ENCODE measurements at regions not wholly inside any gene's neighbourhood (a gene's known extent, or its start where the extent isn't known, plus 50 kb on each side); places are given as distances from the start of the nearest gene placed in this dataset.

DNA sequence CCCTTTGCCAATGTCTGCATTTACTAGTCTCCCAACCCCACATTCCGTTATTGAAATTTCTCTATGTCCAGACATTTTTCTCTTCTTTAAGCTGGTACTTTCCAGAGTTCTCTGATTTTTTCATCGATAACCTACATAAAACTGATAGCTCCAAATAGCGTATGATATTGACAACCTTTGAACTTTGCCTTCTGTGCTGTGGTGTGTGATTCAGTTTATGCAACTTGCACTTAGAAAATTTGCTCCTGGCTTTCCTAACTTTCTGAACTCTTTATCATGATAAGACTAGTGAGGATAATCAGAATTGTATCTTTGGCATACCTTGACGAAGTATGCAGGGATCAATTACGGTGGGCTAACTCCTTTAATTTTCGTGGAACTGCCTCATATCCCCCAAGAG is 1261.3 kb downstream of the SI start:
- Mint-ChIP-seq H3K4me1 (peaks cover 10% of the 10 kb centered on the region), H3K9me3 (peaks cover 12% of the 10 kb centered on the region), H3K27me3 (ENCODE audit: low read depth) (no peaks in the 10 kb centered on the region), H3K4me3 (no peak overlapping the region), H3K27ac (ENCODE audit: unreplicated experiment) (no peak overlapping the region), H3K36me3 (ENCODE audit: low read depth) (peaks cover 3% of the 10 kb centered on the region)
- TF ChIP-seq, protein P1, sequence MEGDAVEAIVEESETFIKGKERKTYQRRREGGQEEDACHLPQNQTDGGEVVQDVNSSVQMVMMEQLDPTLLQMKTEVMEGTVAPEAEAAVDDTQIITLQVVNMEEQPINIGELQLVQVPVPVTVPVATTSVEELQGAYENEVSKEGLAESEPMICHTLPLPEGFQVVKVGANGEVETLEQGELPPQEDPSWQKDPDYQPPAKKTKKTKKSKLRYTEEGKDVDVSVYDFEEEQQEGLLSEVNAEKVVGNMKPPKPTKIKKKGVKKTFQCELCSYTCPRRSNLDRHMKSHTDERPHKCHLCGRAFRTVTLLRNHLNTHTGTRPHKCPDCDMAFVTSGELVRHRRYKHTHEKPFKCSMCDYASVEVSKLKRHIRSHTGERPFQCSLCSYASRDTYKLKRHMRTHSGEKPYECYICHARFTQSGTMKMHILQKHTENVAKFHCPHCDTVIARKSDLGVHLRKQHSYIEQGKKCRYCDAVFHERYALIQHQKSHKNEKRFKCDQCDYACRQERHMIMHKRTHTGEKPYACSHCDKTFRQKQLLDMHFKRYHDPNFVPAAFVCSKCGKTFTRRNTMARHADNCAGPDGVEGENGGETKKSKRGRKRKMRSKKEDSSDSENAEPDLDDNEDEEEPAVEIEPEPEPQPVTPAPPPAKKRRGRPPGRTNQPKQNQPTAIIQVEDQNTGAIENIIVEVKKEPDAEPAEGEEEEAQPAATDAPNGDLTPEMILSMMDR (conservative IDR thresholded peaks at IDR 0.05) = no peak
- no peak for DNase-seq (ENCODE audit: low read depth, low spot score)

DNA sequence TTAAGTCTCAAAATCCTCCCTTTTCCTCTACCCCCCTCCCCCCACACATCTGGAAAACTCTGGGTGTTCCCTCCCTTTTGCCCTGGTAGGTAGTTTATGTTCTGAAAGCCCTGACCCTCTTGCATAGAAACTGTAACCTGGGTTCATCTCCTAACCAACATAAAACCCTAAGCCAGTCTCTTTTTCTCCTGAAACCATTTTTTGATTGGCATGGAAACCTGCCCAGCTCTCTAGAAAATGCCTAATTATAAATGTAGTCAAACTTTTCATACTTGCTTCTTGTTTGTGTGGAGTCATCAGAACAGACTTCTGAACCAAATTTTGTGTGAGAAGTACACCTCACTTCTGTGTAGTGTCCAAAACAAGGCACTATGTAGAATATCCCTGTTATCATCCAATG is 1264.4 kb downstream of the SI start:
- Mint-ChIP-seq H3K4me3 (no peak overlapping the region), H3K27ac (ENCODE audit: unreplicated experiment) (no peak overlapping the region), H3K27me3 (ENCODE audit: low read depth) (no peaks in the 10 kb centered on the region), H3K4me1 (peaks cover 4% of the 10 kb centered on the region), H3K36me3 (ENCODE audit: low read depth) (peaks cover 3% of the 10 kb centered on the region), H3K9me3 (peaks cover 5% of the 10 kb centered on the region)
- TF ChIP-seq, protein P1 (conservative IDR thresholded peaks at IDR 0.05) = no peak
- DNase-seq (ENCODE audit: low read depth, low spot score) = no peak

DNA sequence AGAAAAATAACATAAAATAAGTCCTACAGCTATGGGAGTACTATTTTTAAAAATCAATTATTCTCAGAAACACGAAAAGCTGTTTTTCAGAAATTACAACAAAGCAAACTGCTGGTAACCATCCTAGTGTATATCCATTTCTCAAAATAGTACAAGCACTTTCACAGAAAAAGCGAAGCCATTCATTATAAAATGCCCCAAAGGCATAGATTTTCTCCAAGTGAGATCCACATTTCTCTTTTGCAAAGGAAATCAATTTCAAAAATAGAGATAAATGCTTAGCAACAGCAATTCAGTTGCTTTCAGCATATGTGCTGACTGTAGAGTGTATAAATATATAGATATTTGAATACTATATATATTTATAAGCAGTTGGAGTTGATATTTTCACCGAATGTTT is 1266.3 kb downstream of the SI start:
- DNase-seq (ENCODE audit: low read depth, low spot score) = no peak
- Mint-ChIP-seq H3K4me1 (peaks cover 4% of the 10 kb centered on the region), H3K9me3 (peaks cover 7% of the 10 kb centered on the region), H3K27ac (ENCODE audit: unreplicated experiment) (peak overlapping the region; percentile 12), H3K36me3 (ENCODE audit: low read depth) (peaks cover 3% of the 10 kb centered on the region), H3K4me3 (no peak overlapping the region), H3K27me3 (ENCODE audit: low read depth) (no peaks in the 10 kb centered on the region)
- TF ChIP-seq, protein P1 (conservative IDR thresholded peaks at IDR 0.05) = no peak

DNA sequence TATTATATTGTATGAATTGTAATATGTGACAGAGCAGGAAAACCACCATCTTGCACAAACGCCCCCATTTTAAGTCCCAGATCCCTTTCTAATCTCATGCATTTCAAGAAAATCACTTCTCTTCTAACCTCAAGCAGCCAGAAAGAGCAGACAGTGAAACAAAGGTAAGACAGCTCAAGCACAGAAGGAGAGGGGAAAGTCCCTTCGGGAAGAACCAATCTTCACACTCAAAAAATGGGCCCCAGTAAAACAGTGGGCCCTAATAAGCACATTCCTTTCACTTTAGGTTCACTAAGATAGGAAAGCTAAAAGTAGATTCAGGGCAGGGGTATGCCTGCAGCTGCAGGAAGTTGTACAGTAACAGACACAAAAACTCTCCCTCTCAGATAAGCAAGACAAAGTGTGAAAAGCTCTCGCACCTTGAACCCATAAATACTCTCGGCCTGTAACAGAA is 1268.7 kb downstream of the SI start:
- Mint-ChIP-seq H3K36me3 (ENCODE audit: low read depth) (peaks cover 3% of the 10 kb centered on the region), H3K27ac (ENCODE audit: unreplicated experiment) (no peak overlapping the region), H3K4me1 (peaks cover 4% of the 10 kb centered on the region), H3K9me3 (peaks cover 2% of the 10 kb centered on the region), H3K27me3 (ENCODE audit: low read depth) (no peaks in the 10 kb centered on the region), H3K4me3 (no peak overlapping the region)
- TF ChIP-seq, protein P1 (conservative IDR thresholded peaks at IDR 0.05) = no peak
- DNase-seq (ENCODE audit: low read depth, low spot score) = no peak

DNA sequence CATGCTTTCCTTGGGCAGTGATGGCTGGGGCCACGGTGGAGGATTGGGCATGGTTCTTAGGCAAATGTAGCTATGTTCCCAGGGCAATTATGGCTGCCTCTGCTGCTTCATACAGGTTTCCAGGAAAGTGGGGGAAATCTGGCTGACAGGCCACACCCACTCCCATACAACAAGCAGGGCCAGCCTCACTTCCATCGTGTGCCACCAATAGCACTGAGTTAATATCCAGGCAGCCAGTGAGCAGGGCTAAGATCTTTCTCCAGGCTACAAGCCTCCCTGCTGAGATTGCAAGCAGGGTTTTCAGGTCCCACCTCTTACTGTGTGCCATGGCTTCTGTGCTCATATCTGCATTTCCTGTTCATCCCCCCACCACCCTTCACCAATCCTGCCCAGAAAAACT is 1291.9 kb downstream of the SI start:
- H3K27ac Mint-ChIP-seq (ENCODE audit: unreplicated experiment) = no peak overlapping the region
- no peaks in the 10 kb centered on the region for H3K36me3 Mint-ChIP-seq (ENCODE audit: low read depth)
- H3K9me3 Mint-ChIP-seq = peaks cover 3% of the 10 kb centered on the region
- no peaks in the 10 kb centered on the region for H3K4me1 Mint-ChIP-seq
- H3K27me3 Mint-ChIP-seq (ENCODE audit: low read depth) = no peaks in the 10 kb centered on the region
- no peak for DNase-seq (ENCODE audit: low read depth, low spot score)
- TF ChIP-seq, protein P1 (conservative IDR thresholded peaks at IDR 0.05) = no peak
- no peak overlapping the region for H3K4me3 Mint-ChIP-seq

DNA sequence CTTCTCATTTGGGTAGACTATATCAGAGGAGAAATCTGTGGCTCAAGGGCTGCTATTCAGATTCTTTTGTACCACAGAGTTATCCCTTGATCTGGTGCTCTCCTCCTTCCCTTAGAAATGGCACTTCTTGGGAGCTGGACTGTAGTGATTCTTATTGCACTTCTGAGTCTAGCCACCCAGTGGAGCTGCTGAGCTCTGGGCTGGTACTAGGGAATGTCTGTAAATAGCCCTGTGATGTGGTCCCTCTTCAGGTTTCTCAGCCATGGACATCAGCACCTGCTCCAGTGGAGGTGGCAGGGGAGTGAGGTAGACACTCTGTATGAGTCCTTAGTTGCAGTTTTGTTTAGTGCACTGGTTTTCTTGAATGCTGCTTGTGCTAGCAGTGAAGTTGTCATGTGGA is 1292.6 kb downstream of the SI start:
- Mint-ChIP-seq H3K4me3 (no peak overlapping the region), H3K36me3 (ENCODE audit: low read depth) (no peaks in the 10 kb centered on the region), H3K27ac (ENCODE audit: unreplicated experiment) (no peak overlapping the region), H3K27me3 (ENCODE audit: low read depth) (no peaks in the 10 kb centered on the region), H3K4me1 (no peaks in the 10 kb centered on the region), H3K9me3 (peaks cover 3% of the 10 kb centered on the region)
- DNase-seq (ENCODE audit: low read depth, low spot score) = peak; percentile 8
- TF ChIP-seq, protein P1 (conservative IDR thresholded peaks at IDR 0.05) = peak; percentile 48

Measured in neural crest cell (in vitro differentiated cells).